ENCODE measurements at regions not wholly inside any gene's neighbourhood (a gene's known extent, or its start where the extent isn't known, plus 50 kb on each side); places are given as distances from the start of the nearest gene placed in this dataset.
"Not testable (repeated sequence)": the region's sequence is repeated elsewhere in the genome, so short reads cannot be mapped to it uniquely, and the experiment has no call there.

DNA sequence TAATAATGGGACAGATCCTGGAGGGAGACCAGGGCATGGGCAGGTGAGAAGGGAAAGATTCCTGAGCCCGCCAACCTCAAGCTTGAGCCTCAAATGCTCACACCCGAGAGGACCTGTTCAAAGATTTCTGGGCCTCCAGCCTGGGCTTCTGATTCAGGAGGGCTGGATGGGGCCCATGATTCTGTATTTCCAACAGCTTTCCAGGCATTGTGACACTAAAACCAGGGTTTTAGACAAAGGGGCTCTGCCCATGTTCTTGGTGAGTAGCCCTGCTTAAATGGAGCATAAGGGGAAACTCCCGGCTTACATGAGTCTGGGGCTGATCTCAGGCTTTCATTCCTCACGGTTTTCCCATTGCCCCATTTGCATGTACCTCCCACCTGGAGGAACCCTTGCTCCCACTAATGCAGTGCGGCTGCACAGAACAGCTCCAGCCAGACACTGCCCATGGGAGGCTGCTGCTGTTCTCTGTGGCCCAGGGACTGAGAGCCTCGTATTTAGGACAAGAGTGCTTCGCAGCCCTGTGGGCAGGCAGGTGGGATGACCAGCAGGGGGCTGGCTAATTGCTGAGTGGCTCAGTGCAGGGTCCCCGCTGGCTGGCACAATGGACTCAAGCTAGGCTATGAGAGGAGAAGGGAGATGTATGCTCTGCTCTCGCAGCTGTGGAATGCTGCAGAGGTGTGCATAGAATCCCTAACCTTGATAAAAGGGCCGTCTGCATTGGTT lies 135.3 kb upstream of the COBL start:
- no peak for DNase-seq (ENCODE audit: low spot score)

DNA sequence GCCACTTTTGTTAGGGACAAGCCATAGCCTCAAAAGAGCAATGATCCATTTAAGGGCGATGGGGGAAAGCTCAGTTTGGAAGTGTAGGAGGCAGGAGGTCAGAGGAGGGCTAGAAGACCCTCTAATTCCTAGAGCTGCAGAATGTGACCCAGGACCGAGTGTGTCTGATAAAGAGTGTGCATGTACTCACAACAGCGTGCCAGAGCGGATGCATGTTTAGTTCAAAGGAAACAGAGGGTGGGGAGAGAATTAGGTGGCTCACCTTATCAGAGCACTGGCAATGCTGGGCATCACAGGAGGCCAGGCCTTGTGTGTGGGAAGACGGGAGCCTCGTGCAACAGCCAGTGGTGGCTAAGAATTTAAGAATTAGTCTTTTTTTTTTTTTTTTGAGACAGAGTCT lies 133.9 kb upstream of the COBL start:
- no peak for DNase-seq (ENCODE audit: low spot score)

DNA sequence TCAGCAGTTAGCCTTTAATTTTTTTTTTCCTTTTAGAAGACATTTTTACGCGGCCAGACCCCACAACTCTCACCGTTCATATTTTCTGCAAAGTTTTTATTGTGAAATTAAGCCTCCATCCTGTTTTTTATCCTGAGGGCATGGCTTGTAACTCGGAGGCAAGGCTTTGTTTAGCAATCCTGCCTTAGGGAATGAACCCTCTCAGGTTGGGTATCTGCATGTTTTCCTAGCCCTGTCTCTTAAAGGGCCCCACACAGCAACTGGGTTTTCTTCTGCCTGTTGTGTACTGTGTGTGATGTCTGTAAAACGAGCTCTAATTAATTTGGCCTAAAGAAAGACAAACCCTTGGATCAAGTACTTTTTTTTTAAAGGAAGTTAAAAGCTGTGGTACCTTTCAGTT lies 130.2 kb upstream of the COBL start:
- DNase-seq (ENCODE audit: low spot score): no peak

DNA sequence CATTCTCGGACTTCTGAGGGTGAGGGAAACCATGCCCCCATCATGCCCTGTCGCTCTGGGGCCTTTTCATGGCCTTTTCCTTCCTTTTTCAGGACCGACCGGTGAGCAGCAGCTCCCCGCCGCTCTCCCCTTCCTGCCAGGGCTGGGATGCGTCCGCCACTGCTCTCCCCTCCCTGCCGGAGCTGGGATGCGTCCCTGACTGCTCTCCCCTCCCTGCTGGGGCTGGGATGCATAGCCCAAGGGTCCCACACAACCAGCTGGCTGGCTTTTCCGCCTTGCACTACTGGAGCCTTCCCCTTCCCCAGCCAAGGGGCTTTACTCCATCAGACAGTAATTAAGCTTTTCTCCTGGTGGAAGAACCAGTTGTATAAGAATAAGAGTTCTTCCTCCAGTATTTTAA lies 129.7 kb upstream of the COBL start:
- DNase-seq (ENCODE audit: low spot score): no peak

DNA sequence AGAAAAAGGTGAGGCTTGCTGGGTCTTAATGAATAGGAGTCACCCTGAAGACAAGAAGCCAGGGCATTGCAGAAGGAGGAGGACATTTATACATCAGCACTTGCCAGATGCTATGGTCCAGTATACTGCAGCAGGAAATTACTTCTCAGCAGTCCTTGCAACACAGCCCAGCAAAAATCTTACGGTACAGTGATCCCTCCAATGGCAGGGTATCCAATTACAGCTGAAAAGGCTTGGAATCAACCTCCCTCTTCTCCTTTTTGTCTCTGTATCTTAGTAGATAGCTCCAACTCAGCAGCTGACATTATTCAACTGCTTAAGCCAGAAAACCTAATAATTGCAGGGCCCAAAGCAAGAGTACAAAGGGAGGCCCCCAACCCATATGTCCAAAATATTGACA lies 128.3 kb upstream of the COBL start:
- DNase-seq (ENCODE audit: low spot score): no peak

DNA sequence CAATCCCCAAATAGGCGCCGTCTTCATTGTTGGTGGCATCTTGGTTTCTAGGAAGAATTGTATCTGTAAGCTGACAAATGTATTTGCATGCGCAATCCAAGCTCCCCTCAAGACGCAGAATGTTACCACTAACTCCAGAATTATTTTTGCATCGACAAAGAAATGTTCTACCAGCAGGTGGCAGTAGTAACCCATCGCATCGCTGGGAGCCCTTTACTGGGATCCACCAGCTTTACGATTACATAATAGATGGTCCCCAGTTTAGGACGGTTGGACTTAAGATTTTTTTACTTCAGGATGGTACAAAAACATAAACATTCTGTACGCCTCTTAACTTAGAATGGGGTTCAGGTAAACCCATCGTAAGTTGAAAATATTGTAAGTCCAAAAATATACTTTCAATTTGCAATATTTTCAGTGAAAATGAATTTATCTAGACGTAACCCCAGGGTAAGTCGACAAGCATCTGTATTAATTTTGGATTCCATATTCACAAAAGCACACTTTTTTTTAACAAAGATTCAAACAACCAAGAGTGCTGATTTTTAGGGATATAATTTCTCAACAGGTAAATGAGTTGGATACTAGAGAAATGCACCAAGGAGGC lies 114.0 kb upstream of the COBL start:
- peak; percentile 81 for DNase-seq (ENCODE audit: low spot score)

DNA sequence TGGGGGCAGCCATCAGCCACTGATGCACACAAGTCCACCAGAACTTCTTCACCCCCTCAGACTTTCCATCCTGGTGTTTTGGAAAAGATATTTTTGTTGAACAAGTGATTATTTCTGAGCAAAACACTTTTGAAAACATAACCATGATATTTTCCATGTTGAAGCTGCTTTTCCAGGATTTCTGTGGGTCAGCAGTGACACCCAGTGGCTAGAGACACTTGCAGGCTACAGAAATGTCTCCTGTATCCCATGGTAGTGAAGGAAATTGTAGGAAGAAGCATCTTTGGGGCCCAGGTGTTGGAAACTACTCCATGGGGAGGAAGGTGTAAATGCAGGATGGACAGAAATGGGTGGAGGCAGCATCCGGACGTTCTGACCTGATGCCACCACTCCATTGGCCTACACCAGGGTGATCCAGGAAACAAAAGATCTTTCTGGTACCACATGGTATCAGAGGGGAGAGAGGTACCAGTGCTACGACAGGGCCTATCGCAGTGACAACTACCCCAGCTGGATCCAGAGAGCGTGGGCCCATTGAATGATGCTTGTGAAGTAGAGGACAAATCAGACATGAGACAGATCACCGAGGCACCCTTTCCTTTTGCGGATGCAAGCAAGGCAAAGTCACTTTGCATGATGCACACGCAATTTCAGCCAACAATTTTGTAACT lies 111.7 kb upstream of the COBL start:
- DNase-seq (ENCODE audit: low spot score): no peak

DNA sequence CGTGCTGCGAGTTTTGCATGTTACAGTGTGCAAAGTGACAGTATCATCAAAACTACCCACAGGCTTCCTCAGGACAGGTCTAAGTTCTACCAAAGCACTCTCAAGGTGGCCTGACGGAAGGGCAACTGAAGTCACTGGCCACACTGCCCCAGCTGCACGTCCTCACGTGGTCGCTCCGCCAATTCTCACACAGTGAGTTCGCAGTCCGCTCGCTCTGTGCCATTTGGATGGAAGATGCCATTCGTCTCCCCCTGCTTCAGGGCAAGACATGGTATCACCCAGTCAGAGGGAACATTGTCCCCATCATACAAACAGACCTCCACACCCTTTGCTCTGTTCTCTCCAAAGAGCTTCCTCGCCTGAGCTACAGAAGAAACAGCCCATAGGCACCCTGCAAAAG lies 109.6 kb upstream of the COBL start:
- no peak for DNase-seq (ENCODE audit: low spot score)

DNA sequence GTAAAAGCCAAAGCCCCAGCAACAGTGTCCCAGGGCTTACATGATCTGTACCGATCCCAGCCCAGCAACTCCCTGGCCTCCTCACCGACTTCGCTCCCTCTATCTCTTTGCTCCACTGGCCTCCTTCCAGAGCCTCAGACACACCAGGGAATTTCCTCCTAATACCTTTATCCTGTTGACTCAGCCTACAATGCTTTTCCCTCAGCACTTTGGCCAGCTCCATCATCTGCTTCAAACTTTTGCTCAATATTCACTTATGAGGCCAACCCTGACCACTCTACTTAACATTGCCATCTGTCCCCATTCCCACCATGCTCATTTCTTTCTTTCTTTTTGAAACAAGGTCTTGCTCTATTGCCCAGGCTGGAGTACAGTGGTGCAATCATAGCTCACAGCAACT lies 93.3 kb upstream of the COBL start:
- not testable (repeated sequence) for DNase-seq (ENCODE audit: low spot score)

DNA sequence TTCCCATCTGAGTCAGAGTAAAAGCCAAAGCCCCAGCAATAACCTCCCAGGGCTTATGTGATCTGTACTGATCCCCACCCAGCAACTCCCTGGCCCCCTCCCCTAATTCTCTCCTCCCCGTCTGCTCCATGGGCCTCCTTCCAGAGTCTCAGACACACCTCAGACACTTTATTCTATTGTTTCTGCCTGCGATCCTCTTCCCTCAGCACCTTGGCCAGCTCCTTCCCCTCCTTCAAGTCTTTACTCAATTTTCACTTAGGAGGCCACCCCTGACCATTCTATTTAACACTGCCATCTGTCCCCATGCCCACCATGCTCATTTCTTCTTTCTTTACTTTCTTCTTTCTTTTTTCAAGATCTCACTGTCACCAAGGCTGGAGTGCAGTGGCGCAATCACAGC lies 81.0 kb upstream of the COBL start:
- DNase-seq (ENCODE audit: low spot score): not testable (repeated sequence)

DNA sequence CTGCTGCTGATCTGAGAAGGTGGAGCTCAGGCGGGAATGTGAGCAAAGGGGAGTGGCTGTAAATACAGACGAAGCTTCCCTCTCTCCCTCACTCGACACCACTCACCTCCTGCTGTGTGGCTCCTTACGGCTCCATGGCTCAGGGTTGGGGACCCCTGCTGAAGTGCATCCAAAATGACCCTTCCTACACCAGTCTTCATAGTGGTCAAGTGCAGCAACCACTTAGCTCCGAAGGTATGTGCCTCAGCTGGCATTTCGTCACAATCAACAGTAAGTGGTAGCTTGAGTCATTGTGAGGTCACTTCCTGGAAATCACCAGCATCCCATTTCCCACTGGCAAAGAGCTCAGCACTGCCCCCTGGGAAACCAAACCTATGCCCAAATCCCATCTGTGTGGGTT lies 76.4 kb upstream of the COBL start:
- not testable (repeated sequence) for DNase-seq (ENCODE audit: low spot score)

DNA sequence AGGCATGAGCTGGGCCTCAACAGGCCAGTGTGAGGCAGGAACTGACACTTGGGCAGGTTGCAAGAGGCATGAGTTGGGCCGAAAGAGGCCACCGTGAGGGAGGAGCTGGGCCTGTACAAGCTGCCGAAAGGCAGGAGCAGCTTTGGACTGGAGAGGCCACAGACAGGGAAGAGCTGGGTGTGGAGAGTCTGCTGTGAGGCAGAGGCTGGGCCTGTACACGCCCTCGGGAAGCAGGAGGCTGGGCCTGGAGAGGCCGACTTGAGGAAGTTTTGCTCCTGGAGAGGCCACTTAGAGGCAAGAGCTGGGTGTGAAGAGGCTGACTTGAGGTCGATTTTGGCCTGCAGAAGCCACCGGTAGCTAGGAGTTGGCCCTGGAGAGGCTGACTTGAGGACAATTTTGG lies 73.3 kb upstream of the COBL start:
- not testable (repeated sequence) for DNase-seq (ENCODE audit: low spot score)

DNA sequence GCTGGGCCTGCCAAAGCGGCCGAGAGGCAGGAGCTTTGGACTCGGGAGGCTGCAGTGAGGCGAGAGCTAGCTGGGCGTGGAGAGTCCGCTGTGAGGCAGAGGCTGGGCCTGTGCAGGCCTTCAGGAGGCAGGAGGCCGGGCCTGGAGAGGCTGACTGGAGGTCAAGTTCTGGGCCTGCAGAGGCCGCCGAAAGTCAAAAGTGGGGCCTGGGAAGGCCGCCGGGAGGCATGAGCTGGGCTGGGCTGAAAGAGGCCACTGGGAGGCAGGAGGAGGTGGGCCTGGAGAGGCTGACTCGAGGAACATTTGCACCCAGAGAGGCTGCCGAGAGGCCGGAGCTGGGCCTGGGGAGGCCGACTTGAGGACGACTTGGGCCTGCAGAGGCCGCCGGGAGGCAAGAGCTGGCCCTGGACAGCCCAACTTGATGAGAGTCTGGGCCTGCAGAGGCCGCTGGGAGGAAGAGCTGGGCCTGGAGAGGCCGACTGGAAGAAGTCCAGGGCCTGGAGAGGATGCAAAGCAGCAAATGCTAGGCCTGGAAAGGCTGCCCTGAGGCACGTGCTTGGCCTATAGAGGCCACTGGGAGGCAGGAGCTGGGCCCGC lies 72.7 kb upstream of the COBL start:
- DNase-seq (ENCODE audit: low spot score): not testable (repeated sequence)

DNA sequence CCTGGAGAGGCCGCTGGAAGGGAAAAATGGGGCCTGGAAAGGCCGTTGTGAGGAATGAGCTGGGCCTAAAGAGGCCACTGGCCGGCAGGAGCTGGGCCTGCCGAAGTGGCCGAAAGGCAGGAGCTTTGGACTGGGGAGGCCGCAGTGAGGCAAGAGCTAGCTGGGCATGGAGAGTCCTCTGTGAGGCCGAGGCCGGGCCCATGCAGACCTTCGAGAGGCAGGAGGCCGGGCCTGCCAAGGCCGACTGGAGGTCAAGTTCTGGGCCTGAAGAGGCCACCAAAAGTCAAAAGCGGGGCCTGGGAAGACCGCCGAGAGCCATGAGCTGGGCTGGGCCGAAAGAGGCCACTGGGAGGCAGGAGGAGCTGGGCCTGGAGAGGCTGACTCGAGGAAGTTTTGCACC lies 71.6 kb upstream of the COBL start:
- DNase-seq (ENCODE audit: low spot score): not testable (repeated sequence)

DNA sequence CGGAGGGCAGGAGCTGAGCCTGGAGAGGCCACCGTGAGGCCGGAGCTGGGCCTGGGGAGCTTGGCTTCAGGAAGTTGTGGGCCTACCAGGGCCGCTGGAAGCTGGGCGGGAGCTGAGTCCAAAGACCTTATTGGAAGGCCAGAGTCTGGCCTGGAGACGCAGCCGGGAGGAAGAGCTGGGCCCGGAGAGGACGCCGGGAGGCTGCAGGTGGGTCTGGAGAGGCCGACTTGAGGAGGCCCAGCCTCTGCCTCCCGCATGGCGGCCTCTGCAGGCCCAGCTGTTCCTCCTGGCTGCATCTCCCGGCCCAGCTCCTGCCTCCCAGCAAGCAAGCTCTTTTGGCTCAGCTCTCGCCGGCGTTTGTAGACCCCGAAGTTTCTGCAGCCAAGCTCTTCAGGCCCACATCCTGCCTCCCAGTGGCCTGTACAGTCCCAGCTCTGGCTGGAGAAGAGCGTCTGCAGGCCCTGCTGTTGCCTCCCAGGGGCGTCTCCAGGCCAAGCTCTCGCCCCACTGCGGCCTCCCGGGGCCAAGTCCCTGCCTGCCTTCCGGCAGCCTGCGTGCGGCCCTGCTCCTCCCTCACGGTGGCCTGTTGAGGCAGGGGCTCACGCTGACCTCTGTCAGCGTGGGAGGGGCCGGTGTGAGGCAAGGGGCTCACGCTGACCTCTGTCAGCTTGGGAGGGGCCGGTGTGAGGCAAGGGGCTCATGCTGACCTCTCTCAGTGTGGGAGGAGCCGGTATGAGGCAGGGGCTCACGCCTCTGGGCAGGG lies 70.4 kb upstream of the COBL start:
- not testable (repeated sequence) for DNase-seq (ENCODE audit: low spot score)

DNA sequence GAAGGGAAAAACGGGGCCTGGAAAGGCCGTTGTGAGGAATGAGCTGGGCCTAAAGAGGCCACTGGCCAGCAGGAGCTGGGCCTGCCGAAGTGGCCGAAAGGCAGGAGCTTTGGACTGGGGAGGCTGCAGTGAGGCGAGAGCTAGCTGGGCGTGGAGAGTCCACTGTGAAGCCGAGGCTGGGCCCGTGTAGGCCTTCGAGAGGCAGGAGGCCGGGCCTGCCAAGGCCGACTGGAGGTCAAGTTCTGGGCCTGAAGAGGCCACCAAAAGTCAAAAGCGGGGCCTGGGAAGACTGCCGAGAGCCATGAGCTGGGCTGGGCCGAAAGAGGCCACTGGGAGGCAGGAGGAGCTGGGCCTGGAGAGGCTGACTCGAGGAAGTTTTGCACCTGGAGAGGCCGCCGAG lies 69.6 kb upstream of the COBL start:
- not testable (repeated sequence) for DNase-seq (ENCODE audit: low spot score)

DNA sequence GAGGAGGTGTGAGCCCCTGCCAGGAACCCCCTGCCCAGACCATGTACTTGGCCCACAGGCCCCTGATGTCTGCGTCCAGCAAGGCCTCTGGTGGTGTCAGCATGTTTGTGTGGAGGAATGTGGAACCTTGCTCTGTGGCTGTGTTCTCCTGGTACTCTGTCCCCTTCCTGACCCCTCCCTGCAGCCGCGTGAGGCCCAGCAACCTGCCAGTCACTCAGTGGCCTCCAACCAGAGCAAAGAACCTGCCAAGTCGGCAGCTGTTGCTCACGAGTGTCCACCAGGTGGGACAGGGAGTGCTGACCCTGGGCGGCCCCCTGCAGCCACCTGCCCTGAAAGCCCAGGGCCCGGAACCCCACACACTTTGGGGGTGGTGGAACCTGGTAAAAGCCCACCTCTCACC lies 65.6 kb upstream of the COBL start:
- DNase-seq (ENCODE audit: low spot score): not testable (repeated sequence)

DNA sequence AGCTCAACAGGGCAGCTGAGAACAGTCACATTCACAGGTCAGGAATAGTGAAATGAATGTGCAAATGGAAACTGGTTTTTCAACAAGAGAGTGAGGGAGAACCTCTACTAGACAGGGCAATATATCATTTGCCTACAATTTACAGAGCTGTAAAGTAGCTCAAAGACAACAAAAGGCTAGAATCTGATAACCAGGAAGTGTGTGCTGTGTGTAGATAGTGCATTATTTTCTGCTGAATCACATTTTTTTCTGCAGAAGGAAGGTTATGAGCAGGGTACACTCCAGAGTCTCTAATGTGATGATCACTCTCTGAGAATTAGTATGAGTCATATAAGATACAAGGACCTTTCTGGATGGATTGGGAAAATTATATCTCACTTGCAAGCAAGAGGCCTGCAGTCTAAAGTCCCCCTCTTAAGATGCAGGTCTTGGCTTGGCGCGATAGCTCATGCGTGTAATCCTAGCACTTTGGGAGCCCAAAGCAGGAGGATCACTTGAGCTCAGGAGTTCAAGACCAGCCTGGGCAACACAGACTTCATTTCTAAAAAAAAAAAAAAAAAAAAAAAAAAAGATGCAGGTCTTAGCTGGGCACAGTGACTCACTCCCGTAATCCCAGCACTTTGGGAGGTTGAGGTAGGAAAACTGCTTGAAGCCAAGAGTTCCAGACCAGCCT lies 59.9 kb upstream of the COBL start:
- DNase-seq (ENCODE audit: low spot score): no peak

DNA sequence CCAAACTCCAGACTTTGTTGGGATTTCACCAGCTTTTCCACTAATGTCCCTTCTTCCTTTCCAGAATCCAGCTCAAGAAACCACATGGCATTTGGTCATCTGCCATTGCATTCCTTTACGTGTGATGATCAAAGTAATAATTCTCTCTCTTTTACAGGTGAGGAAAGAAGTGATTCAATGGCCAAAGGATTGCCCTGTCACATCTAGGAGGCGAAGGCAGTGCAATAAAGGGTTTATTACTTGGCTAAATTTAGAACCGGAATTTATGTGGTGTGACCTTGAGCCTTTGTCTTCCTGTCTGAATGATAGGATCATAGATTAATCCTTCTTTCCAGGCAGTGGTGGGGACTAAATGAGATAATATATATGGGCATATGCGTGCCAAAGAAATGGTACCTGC lies 58.3 kb upstream of the COBL start:
- DNase-seq (ENCODE audit: low spot score): no peak

DNA sequence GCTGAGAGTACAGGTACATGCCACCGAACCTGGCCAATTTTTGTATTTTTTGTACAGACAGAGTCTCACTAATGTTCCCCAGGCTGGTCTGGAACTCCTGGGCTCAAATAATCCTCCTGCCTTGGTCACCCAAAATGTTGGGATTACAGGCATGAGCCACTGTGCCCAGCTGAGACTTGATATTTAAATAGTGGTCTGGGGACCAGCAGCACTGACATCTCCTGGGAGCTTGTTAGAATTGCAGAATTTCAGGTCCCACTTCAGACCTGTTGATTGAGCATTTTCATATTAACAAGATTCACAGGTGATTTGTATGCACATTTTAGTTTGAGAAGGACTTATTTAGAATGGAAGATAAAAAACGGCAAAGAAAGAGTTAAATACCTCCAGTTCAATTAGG lies 57.0 kb upstream of the COBL start:
- not testable (repeated sequence) for DNase-seq (ENCODE audit: low spot score)

DNA sequence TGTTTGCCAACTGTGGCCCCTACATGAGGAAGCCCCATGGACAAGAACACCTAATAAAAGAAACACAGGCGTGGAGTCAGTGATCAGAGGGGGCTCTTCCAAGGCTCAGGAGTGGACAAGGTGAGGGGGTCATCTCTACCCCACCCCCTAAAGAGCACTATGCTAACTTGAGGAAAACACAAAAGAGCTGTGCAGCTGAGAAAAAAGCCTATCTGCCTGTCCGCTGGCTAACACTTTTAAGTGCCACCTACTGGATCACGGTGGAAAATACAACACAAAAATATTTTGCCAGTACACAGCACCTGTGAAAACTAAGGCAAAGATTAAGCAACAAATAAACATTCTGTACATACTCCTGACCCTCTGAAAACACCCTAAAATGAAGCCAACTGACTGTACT lies 53.1 kb upstream of the COBL start:
- no peak for DNase-seq (ENCODE audit: low spot score)

DNA sequence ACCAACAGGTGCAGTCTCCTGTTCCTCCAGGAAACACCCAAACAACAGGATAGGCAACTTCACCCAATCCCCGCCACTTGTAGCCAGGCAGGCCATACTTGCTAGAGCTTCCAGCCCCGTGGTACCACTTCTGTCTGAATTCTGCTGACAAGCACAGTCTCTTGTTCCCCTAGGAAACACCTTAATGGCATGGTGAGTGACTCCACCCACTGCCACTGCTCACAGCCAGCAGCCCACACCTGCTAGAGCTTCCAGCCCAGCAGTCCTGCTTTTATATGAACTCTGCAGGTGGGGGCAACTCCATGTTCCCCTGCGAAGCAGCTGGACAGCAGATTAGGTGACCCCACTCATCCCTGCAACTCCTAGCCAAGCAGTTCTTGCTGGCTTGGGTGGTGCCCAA lies 52.6 kb upstream of the COBL start:
- DNase-seq (ENCODE audit: low spot score): not testable (repeated sequence)

All from D341Med (cell line).